MM.1S (cell line): ENCODE measurements at regions not wholly inside any gene's neighbourhood (a gene's known extent, or its start where the extent isn't known, plus 50 kb on each side); places are given as distances from the start of the nearest gene placed in this dataset.

Experiments used
- DNase-seq: peaks from one replicate; pipeline ENCODE4 v3.0.0-alpha.2; 2015
- H2AFZ ChIP-seq: fragments of 300-600 bp; sonication (generic); 2 replicates; pipeline ENCODE4 v1.6.0; 2016; ENCODE audit warnings: antibody characterized with exemption, low read length
- H3F3A ChIP-seq: fragments of 300-600 bp; sonication (generic); 2 replicates; pipeline ENCODE4 v1.6.1; 2016; ENCODE audit warnings: mild to moderate bottlenecking, antibody characterized with exemption, low read length, moderate library complexity, mixed read lengths; ENCODE audit not compliant: insufficient read depth
- H3K27ac ChIP-seq: fragments of 300-600 bp; sonication (generic); 2 replicates; pipeline ENCODE4 v1.5.1; 2016; ENCODE audit warnings: mild to moderate bottlenecking, low read length
- H3K27me3 ChIP-seq: fragments of 300-600 bp; sonication (generic); replicated peaks from 2 replicates; pipeline ENCODE4 v1.6.0; 2016; ENCODE audit warnings: low read length; ENCODE audit not compliant: insufficient read depth
- H3K36me3 ChIP-seq: fragments of 300-600 bp; sonication (generic); replicated peaks from 2 replicates; pipeline ENCODE4 v1.6.1; 2016; ENCODE audit warnings: mild to moderate bottlenecking, low read length, mixed read lengths; ENCODE audit not compliant: insufficient read depth
- H3K4me1 ChIP-seq: fragments of 300-600 bp; sonication (generic); 2 replicates; pipeline ENCODE4 v1.6.1; 2016; ENCODE audit warnings: low read length, mixed read lengths
- H3K4me2 ChIP-seq: fragments of 300-600 bp; sonication (generic); 2 replicates; pipeline ENCODE4 v1.6.0; 2016; ENCODE audit warnings: low read depth, low read length
- H3K4me3 ChIP-seq: fragments of 300-600 bp; sonication (generic); 2 replicates; pipeline ENCODE4 v1.5.1; 2016; ENCODE audit warnings: low read length, mixed read lengths
- H3K79me2 ChIP-seq: fragments of 300-600 bp; sonication (generic); 2 replicates; pipeline ENCODE4 v1.6.1; 2016; ENCODE audit warnings: mixed run types, low read length, mixed read lengths
- H3K9ac ChIP-seq: fragments of 300-600 bp; sonication (generic); 2 replicates; pipeline ENCODE4 v1.6.1; 2016; ENCODE audit warnings: low read length, mixed read lengths
- H3K9me2 ChIP-seq: fragments of 300-600 bp; sonication (generic); replicated peaks from 2 replicates; pipeline ENCODE4 v1.6.1; 2016; ENCODE audit warnings: mild to moderate bottlenecking, low read length, mixed read lengths; ENCODE audit not compliant: insufficient read depth
- H3K9me3 ChIP-seq: fragments of 300-600 bp; sonication (generic); replicated peaks from 2 replicates; pipeline ENCODE4 v1.6.1; 2016; ENCODE audit warnings: mild to moderate bottlenecking, low read length, mixed read lengths; ENCODE audit not compliant: insufficient read depth
- H4K20me1 ChIP-seq: fragments of 300-600 bp; sonication (generic); 2 replicates; pipeline ENCODE4 v1.6.1; 2016; ENCODE audit warnings: mild to moderate bottlenecking, low read length, moderate library complexity, mixed read lengths; ENCODE audit not compliant: insufficient read depth
- CTCF ChIP-seq: fragments of 300-600 bp; sonication (generic); IDR thresholded peaks from 2 replicates; pipeline ENCODE4 v1.5.1; 2016; ENCODE audit warnings: antibody characterized with exemption, low read length, mixed read lengths
- EZH2 ChIP-seq: fragments of 300-600 bp; sonication (generic); optimal IDR thresholded peaks from 2 replicates; pipeline ENCODE3; 2017; ENCODE audit warnings: low read depth, mild to moderate bottlenecking, antibody characterized with exemption, low read length, mixed read lengths
- EZH2phosphoT487 ChIP-seq: fragments of 300-600 bp; sonication (generic); IDR thresholded peaks from 2 replicates; pipeline ENCODE4 v1.6.1; 2018; ENCODE audit warnings: antibody characterized with exemption, low read length

- H3K4me3 ChIP-seq, result no peak overlapping the region
- H4K20me1 ChIP-seq, result no peaks in the 10 kb centered on the region
- no peaks in the 10 kb centered on the region for H3K9me3 ChIP-seq
- no peak for DNase-seq
- H3K9me2 ChIP-seq, result no peaks in the 10 kb centered on the region
- no peaks in the 10 kb centered on the region for H3K36me3 ChIP-seq
- TF ChIP-seq CTCF, result no peak
- TF ChIP-seq EZH2, result no peak
- no peak for TF ChIP-seq EZH2phosphoT487
- no peaks in the 10 kb centered on the region for H3F3A ChIP-seq
- no peaks in the 10 kb centered on the region for H3K79me2 ChIP-seq
- H3K4me1 ChIP-seq, result no peaks in the 10 kb centered on the region
- no peak overlapping the region for H3K27ac ChIP-seq
- no peak overlapping the region for H3K9ac ChIP-seq
- H3K4me2 ChIP-seq, result no peak overlapping the region
- no peaks in the 10 kb centered on the region for H3K27me3 ChIP-seq
- H2AFZ ChIP-seq, result no peak overlapping the region
These were observed 478.0 kb upstream of the KLF6 start for GRCh38 chr10:4262870-4263600.

GRCh38 chr10:4262449-4262848 lies 477.4 kb upstream of the KLF6 start:
- H3K27ac ChIP-seq, result no peak overlapping the region
- H3K4me1 ChIP-seq, result no peaks in the 10 kb centered on the region
- no peak overlapping the region for H3K9ac ChIP-seq
- no peaks in the 10 kb centered on the region for H3K36me3 ChIP-seq
- H3K4me2 ChIP-seq, result no peak overlapping the region
- no peak overlapping the region for H3K4me3 ChIP-seq
- H3K79me2 ChIP-seq, result no peaks in the 10 kb centered on the region
- H4K20me1 ChIP-seq, result no peaks in the 10 kb centered on the region
- no peaks in the 10 kb centered on the region for H3K9me3 ChIP-seq
- TF ChIP-seq EZH2phosphoT487 (no peak), EZH2 (no peak), CTCF (no peak)
- no peak overlapping the region for H2AFZ ChIP-seq
- DNase-seq, result no peak
- no peaks in the 10 kb centered on the region for H3F3A ChIP-seq
- no peaks in the 10 kb centered on the region for H3K9me2 ChIP-seq
- no peaks in the 10 kb centered on the region for H3K27me3 ChIP-seq

- no peaks in the 10 kb centered on the region for H3K36me3 ChIP-seq
- no peaks in the 10 kb centered on the region for H3K79me2 ChIP-seq
- H3K4me2 ChIP-seq, result no peak overlapping the region
- no peak overlapping the region for H3K27ac ChIP-seq
- no peak overlapping the region for H2AFZ ChIP-seq
- H4K20me1 ChIP-seq, result no peaks in the 10 kb centered on the region
- no peak overlapping the region for H3K9ac ChIP-seq
- no peaks in the 10 kb centered on the region for H3K9me3 ChIP-seq
- no peaks in the 10 kb centered on the region for H3F3A ChIP-seq
- TF ChIP-seq CTCF (no peak), EZH2 (no peak), EZH2phosphoT487 (no peak)
- H3K4me3 ChIP-seq, result no peak overlapping the region
- H3K9me2 ChIP-seq, result no peaks in the 10 kb centered on the region
- DNase-seq, result no peak
- no peaks in the 10 kb centered on the region for H3K27me3 ChIP-seq
- H3K4me1 ChIP-seq, result no peaks in the 10 kb centered on the region
These were observed 475.6 kb upstream of the KLF6 start for GRCh38 chr10:4260483-4261124.
